NCI-H446 treated with DMSO at 0.1 percent for 48 hours (cell line): ENCODE measurements at regions not wholly inside any gene's neighbourhood (a gene's known extent, or its start where the extent isn't known, plus 50 kb on each side); places are given as distances from the start of the nearest gene placed in this dataset.

Experiments used
- DNase-seq: peaks from one replicate; lab custom pipeline; 2025; lab: John Stamatoyannopoulos, UW

GRCh38 chr22:27507111-27507611 is 294.4 kb downstream of the MN1 start:
- peak; percentile 53 for DNase-seq

GRCh38 chr22:27507935-27508526 is 293.5 kb downstream of the MN1 start:
- DNase-seq: no peak

GRCh38 chr22:27509132-27509920 is 292.2 kb downstream of the MN1 start:
- no peak for DNase-seq

- DNase-seq: no peak
Observed at GRCh38 chr22:27510024-27510423, 291.5 kb downstream of the MN1 start.

GRCh38 chr22:27512283-27512761 is 289.2 kb downstream of the MN1 start:
- DNase-seq: no peak

GRCh38 chr22:27513021-27513420 is 288.5 kb downstream of the MN1 start:
- DNase-seq: no peak

- no peak for DNase-seq
Observed at GRCh38 chr22:27514601-27515523, 286.7 kb downstream of the MN1 start.

GRCh38 chr22:27517361-27518155 is 284.0 kb downstream of the MN1 start:
- DNase-seq: no peak

GRCh38 chr22:27518531-27519340 is 282.8 kb downstream of the MN1 start:
- no peak for DNase-seq

- no peak for DNase-seq
Observed at GRCh38 chr22:27523711-27524110, 277.8 kb downstream of the MN1 start.

- DNase-seq: no peak
Observed at GRCh38 chr22:27525711-27526110, 275.8 kb downstream of the MN1 start.

- no peak for DNase-seq
Observed at GRCh38 chr22:27526901-27527300, 274.7 kb downstream of the MN1 start.

GRCh38 chr22:27531782-27532530 is 269.6 kb downstream of the MN1 start:
- no peak for DNase-seq

GRCh38 chr22:27533105-27533745 is 268.3 kb downstream of the MN1 start:
- DNase-seq: no peak

GRCh38 chr22:27534720-27535125 is 266.8 kb downstream of the MN1 start:
- DNase-seq: no peak

- DNase-seq: no peak
Observed at GRCh38 chr22:27535452-27535851, 266.1 kb downstream of the MN1 start.

GRCh38 chr22:27537501-27537900 is 264.1 kb downstream of the MN1 start:
- DNase-seq: no peak

- no peak for DNase-seq
Observed at GRCh38 chr22:27538666-27539065, 262.9 kb downstream of the MN1 start.

- DNase-seq: no peak
Observed at GRCh38 chr22:27540247-27540646, 261.3 kb downstream of the MN1 start.
